Lung (tissue), 11 donors: ENCODE measurements at regions not wholly inside any gene's neighbourhood (a gene's known extent, or its start where the extent isn't known, plus 50 kb on each side); places are given as distances from the start of the nearest gene placed in this dataset.
"Not testable (repeated sequence)": the region's sequence is repeated elsewhere in the genome, so short reads cannot be mapped to it uniquely, and the experiment has no call there.

Source experiments
- ATAC-seq: fragments of 200-7000 bp; cut with Tn5 transposase; one replicate; pipeline ENCODE4 v1.9.1; 2020; ENCODE audit warnings: moderate number of reproducible peaks; ENCODE audit not compliant: insufficient read depth, low FRiP score
- DNase-seq, 3 donors: peaks; one replicate each; pipeline ENCODE4 v3.0.0-alpha.2; 2013 to 2017
- H3K27ac ChIP-seq, 2 donors: one replicate each; pipeline ENCODE4 v1.5.1; 2013; ENCODE audit warnings: mild to moderate bottlenecking in 2 of 2, moderate library complexity in 2 of 2, control low read depth in 1 of 2, inconsistent platforms in 1 of 2, low read depth in 1 of 2, low read length in 1 of 2
- H3K27me3 ChIP-seq, 3 donors: one replicate each; pipeline ENCODE4 v1.5.1; 2013; ENCODE audit warnings: low read length in 2 of 3; ENCODE audit not compliant: control insufficient read depth in 3 of 3, insufficient read depth in 3 of 3
- H3K36me3 ChIP-seq, 4 donors: one replicate each; pipeline ENCODE4 v1.5.1; 2013; ENCODE audit warnings: low read length in 4 of 4, mild to moderate bottlenecking in 1 of 4, moderate library complexity in 1 of 4; ENCODE audit not compliant: control insufficient read depth in 4 of 4, insufficient read depth in 4 of 4
- H3K4me1 ChIP-seq, 5 donors: one replicate each; pipeline ENCODE4 v1.5.1; 2013; ENCODE audit warnings: low read length in 5 of 5, mild to moderate bottlenecking in 2 of 5, moderate library complexity in 1 of 5; ENCODE audit not compliant: control insufficient read depth in 5 of 5, insufficient read depth in 5 of 5
- H3K4me3 ChIP-seq: one replicate; pipeline ENCODE4 v1.5.1; 2013; ENCODE audit warnings: mild to moderate bottlenecking, control low read depth, moderate library complexity
- H3K9ac ChIP-seq, 2 donors: one replicate each; pipeline ENCODE4 v1.5.1; 2013; ENCODE audit warnings: low read length in 2 of 2, control low read depth in 1 of 2; ENCODE audit not compliant: insufficient read depth in 1 of 2
- H3K9me3 ChIP-seq, 4 donors: one replicate each; pipeline ENCODE4 v1.5.1; 2013; ENCODE audit warnings: low read length in 3 of 4, mild to moderate bottlenecking in 1 of 4, moderate library complexity in 1 of 4; ENCODE audit not compliant: control insufficient read depth in 4 of 4, insufficient read depth in 3 of 4
- CTCF ChIP-seq: IDR thresholded peaks from 2 replicates; pipeline ENCODE4 v1.5.1; 2012; ENCODE audit warnings: mild to moderate bottlenecking; ENCODE audit errors: control extremely low read depth, extremely low read depth
- WGBS, 2 donors: extraction: QIAGEN DNeasy Blood & Tissue Kit; methylation state at CpG; one replicate each; pipeline ENCODE4 v1.1.7; 2013; 5-methylcytosine and 5-hydroxymethylcytosine counted together
- donor health status: control.
- donor health status: control.
- donor health status: Bipolar disorder and iron deficiency.
- donor health status: healthy.
- donor health status: DM: yes; HTN: yes; CAD: no.

GRCh38 chr10:11668847-11669610 lies 57.6 kb upstream of the USP6NL start:
- no peaks in the 10 kb centered on the region for H3K36me3 ChIP-seq
- ATAC-seq, result no peak
- H3K4me3 ChIP-seq, result no peak overlapping the region
- WGBS, 2 donors, result 83 to 88% methylated on average over 9 of the region's 9 CpGs
- peaks cover 0 to 5% (median 0%) of the 10 kb centered on the region in 5 donors for H3K4me1 ChIP-seq
- DNase-seq, result no peak
- H3K9me3 ChIP-seq, result no peaks in the 10 kb centered on the region
- no peak overlapping the region for H3K27ac ChIP-seq
- no peak overlapping the region for H3K9ac ChIP-seq
- no peaks in the 10 kb centered on the region for H3K27me3 ChIP-seq
- TF ChIP-seq CTCF, result no peak

GRCh38 chr10:11667756-11668155 lies 56.3 kb upstream of the USP6NL start:
- Histone ChIP-seq H3K36me3 (no peaks in the 10 kb centered on the region), H3K4me1 (no peaks in the 10 kb centered on the region), H3K4me3 (no peak overlapping the region), H3K9me3 (no peaks in the 10 kb centered on the region), H3K9ac (no peak overlapping the region), H3K27ac (no peak overlapping the region), H3K27me3 (no peaks in the 10 kb centered on the region)
- no peak for ATAC-seq
- DNase-seq, result no peak
- 53 to 75% methylated on average over 4 of the region's 4 CpGs for WGBS, 2 donors
- no peak for TF ChIP-seq CTCF

GRCh38 chr10:11663763-11664555 lies 52.5 kb upstream of the USP6NL start:
- Histone ChIP-seq H3K36me3 (no peaks in the 10 kb centered on the region), H3K9ac (no peak overlapping the region), H3K4me3 (no peak overlapping the region), H3K4me1 (no peaks in the 10 kb centered on the region), H3K27ac (no peak overlapping the region), H3K9me3 (no peaks in the 10 kb centered on the region), H3K27me3 (no peaks in the 10 kb centered on the region)
- 92 to 95% methylated on average over 12 to 13 of the region's 13 CpGs for WGBS, 2 donors
- ATAC-seq, result no peak
- TF ChIP-seq CTCF, result no peak
- no peak for DNase-seq

GRCh38 chr10:11663126-11663515 lies 51.7 kb upstream of the USP6NL start:
- not testable (repeated sequence) for H3K9me3 ChIP-seq, H3K27ac ChIP-seq, H3K36me3 ChIP-seq, ATAC-seq, H3K27me3 ChIP-seq, DNase-seq, H3K4me1 ChIP-seq, H3K9ac ChIP-seq, H3K4me3 ChIP-seq
- WGBS, 2 donors, result 97 to 98% methylated on average over 5 of the region's 5 CpGs
